Body of pancreas (tissue), 4 donors: ENCODE measurements at regions not wholly inside any gene's neighbourhood (a gene's known extent, or its start where the extent isn't known, plus 50 kb on each side); places are given as distances from the start of the nearest gene placed in this dataset.

Source experiments
- CTCF ChIP-seq, 7 experiments: fragments of 450-650 bp in 4 of 7; fragments of 200-600 bp in 3 of 7; sonication (generic) in 3 of 7; IDR thresholded peaks; one replicate each; pipeline ENCODE4 v1.5.1; 2016 to 2019; ENCODE audit warnings: antibody characterized with exemption in 7 of 7
- POLR2A ChIP-seq, 3 donors: fragments of 450-650 bp; IDR thresholded peaks; one replicate each; pipeline ENCODE4 v1.6.1; 2016; ENCODE audit warnings: antibody characterized with exemption in 3 of 3, mild to moderate bottlenecking in 2 of 3

- no peak for TF ChIP-seq CTCF (IDR thresholded peaks at IDR 0.05)
- no peak for TF ChIP-seq POLR2A (IDR thresholded peaks at IDR 0.05)
Measured at GRCh38 chr2:188893972-188894371, 80.2 kb upstream of the COL3A1 start.
